HUES6 (cell line): ENCODE measurements at regions not wholly inside any gene's neighbourhood (a gene's known extent, or its start where the extent isn't known, plus 50 kb on each side); places are given as distances from the start of the nearest gene placed in this dataset.
"Not testable (repeated sequence)": the region's sequence is repeated elsewhere in the genome, so short reads cannot be mapped to it uniquely, and the experiment has no call there.

Source experiments
- H3K27ac ChIP-seq: 2 replicates; pipeline ENCODE4 v1.7.0; 2013; ENCODE audit warnings: low read depth, mild to moderate bottlenecking, low read length, inconsistent platforms
- H3K27me3 ChIP-seq: 2 replicates; pipeline ENCODE4 v1.6.1; 2013; ENCODE audit warnings: low read length; ENCODE audit not compliant: control insufficient read depth, insufficient read depth
- H3K36me3 ChIP-seq: 2 replicates; pipeline ENCODE4 v1.6.1; 2013; ENCODE audit warnings: low read length; ENCODE audit not compliant: control insufficient read depth, insufficient read depth
- H3K4me1 ChIP-seq: 2 replicates; pipeline ENCODE4 v1.6.1; 2013; ENCODE audit warnings: low read length; ENCODE audit not compliant: control insufficient read depth, insufficient read depth
- H3K4me3 ChIP-seq: 2 replicates; pipeline ENCODE4 v1.5.1; 2013; ENCODE audit warnings: low read depth, low read length
- H3K9ac ChIP-seq: one replicate; pipeline ENCODE4 v1.6.1; 2013; ENCODE audit warnings: mild to moderate bottlenecking, low read length
- H3K9me3 ChIP-seq: 2 replicates; pipeline ENCODE4 v1.6.1; 2013; ENCODE audit warnings: low read depth, low read length; ENCODE audit not compliant: control insufficient read depth, insufficient read depth

- Histone ChIP-seq H3K4me1 (no peaks in the 10 kb centered on the region), H3K27ac (no peak overlapping the region), H3K36me3 (no peaks in the 10 kb centered on the region), H3K27me3 (no peaks in the 10 kb centered on the region), H3K9me3 (peaks cover 17% of the 10 kb centered on the region), H3K9ac (no peak overlapping the region), H3K4me3 (no peak overlapping the region)
Observed at GRCh38 chr17:31650756-31651520, 208.1 kb downstream of the COPRS start.

GRCh38 chr17:31649302-31649701 is 209.7 kb downstream of the COPRS start:
- no peak overlapping the region for H3K9ac ChIP-seq
- no peaks in the 10 kb centered on the region for H3K36me3 ChIP-seq
- H3K27ac ChIP-seq: no peak overlapping the region
- H3K4me3 ChIP-seq: no peak overlapping the region
- peaks cover 29% of the 10 kb centered on the region for H3K9me3 ChIP-seq
- H3K27me3 ChIP-seq: no peaks in the 10 kb centered on the region
- H3K4me1 ChIP-seq: no peaks in the 10 kb centered on the region

- Histone ChIP-seq H3K9ac (no peak overlapping the region), H3K27me3 (no peaks in the 10 kb centered on the region), H3K9me3 (peaks cover 38% of the 10 kb centered on the region), H3K4me3 (no peak overlapping the region), H3K4me1 (no peaks in the 10 kb centered on the region), H3K27ac (no peak overlapping the region), H3K36me3 (no peaks in the 10 kb centered on the region)
Observed at GRCh38 chr17:31647661-31648060, 211.4 kb downstream of the COPRS start.

GRCh38 chr17:31646642-31647041 is 212.4 kb downstream of the COPRS start:
- Histone ChIP-seq H3K9me3 (peaks cover 41% of the 10 kb centered on the region), H3K9ac (no peak overlapping the region), H3K4me1 (no peaks in the 10 kb centered on the region), H3K36me3 (no peaks in the 10 kb centered on the region), H3K4me3 (no peak overlapping the region), H3K27ac (no peak overlapping the region), H3K27me3 (no peaks in the 10 kb centered on the region)

- H3K27me3 ChIP-seq: no peaks in the 10 kb centered on the region
- H3K9ac ChIP-seq: no peak overlapping the region
Observed at GRCh38 chr17:31645351-31645750, 213.7 kb downstream of the COPRS start.

GRCh38 chr17:31631766-31632165 is 227.3 kb downstream of the COPRS start:
- H3K27ac ChIP-seq: no peak overlapping the region
- H3K9ac ChIP-seq: no peak overlapping the region
- H3K36me3 ChIP-seq: no peaks in the 10 kb centered on the region
- H3K27me3 ChIP-seq: no peaks in the 10 kb centered on the region
- H3K9me3 ChIP-seq: peaks cover 28% of the 10 kb centered on the region
- no peaks in the 10 kb centered on the region for H3K4me1 ChIP-seq
- H3K4me3 ChIP-seq: no peak overlapping the region

More at GRCh38 chr17:31645351-31645750, 213.7 kb downstream of the COPRS start:
- Histone ChIP-seq H3K36me3 (no peaks in the 10 kb centered on the region), H3K4me1 (no peaks in the 10 kb centered on the region), H3K9me3 (peaks cover 45% of the 10 kb centered on the region), H3K4me3 (no peak overlapping the region), H3K27ac (no peak overlapping the region)

GRCh38 chr17:31630866-31631265 is 228.2 kb downstream of the COPRS start:
- H3K27ac ChIP-seq: not testable (repeated sequence)

GRCh38 chr17:31629696-31630470 is 229.2 kb downstream of the COPRS start:
- Histone ChIP-seq H3K4me3 (no peak overlapping the region), H3K36me3 (no peaks in the 10 kb centered on the region), H3K9ac (no peak overlapping the region), H3K4me1 (no peaks in the 10 kb centered on the region), H3K9me3 (peaks cover 21% of the 10 kb centered on the region), H3K27me3 (no peaks in the 10 kb centered on the region), H3K27ac (no peak overlapping the region)

More at GRCh38 chr17:31630866-31631265, 228.2 kb downstream of the COPRS start:
- not testable (repeated sequence) for H3K9ac ChIP-seq, H3K4me3 ChIP-seq, H3K27me3 ChIP-seq, H3K4me1 ChIP-seq, H3K36me3 ChIP-seq
- H3K9me3 ChIP-seq: peaks cover 23% of the 10 kb centered on the region

GRCh38 chr17:31627960-31628359 is 231.1 kb downstream of the COPRS start:
- peaks cover 18% of the 10 kb centered on the region for H3K9me3 ChIP-seq
- no peak overlapping the region for H3K4me3 ChIP-seq
- no peak overlapping the region for H3K9ac ChIP-seq
- no peak overlapping the region for H3K27ac ChIP-seq
- H3K4me1 ChIP-seq: no peaks in the 10 kb centered on the region
- no peaks in the 10 kb centered on the region for H3K27me3 ChIP-seq
- no peaks in the 10 kb centered on the region for H3K36me3 ChIP-seq

GRCh38 chr17:31623990-31624389 is 232.5 kb downstream of the RAB11FIP4 start:
- Histone ChIP-seq H3K9ac (no peak overlapping the region), H3K9me3 (no peaks in the 10 kb centered on the region), H3K4me1 (no peaks in the 10 kb centered on the region), H3K27ac (no peak overlapping the region), H3K27me3 (no peaks in the 10 kb centered on the region), H3K36me3 (no peaks in the 10 kb centered on the region), H3K4me3 (no peak overlapping the region)

- Histone ChIP-seq H3K27me3 (no peaks in the 10 kb centered on the region), H3K9ac (no peak overlapping the region), H3K4me3 (no peak overlapping the region), H3K9me3 (no peaks in the 10 kb centered on the region), H3K4me1 (no peaks in the 10 kb centered on the region), H3K36me3 (no peaks in the 10 kb centered on the region), H3K27ac (no peak overlapping the region)
Observed at GRCh38 chr17:31622500-31622899, 231.0 kb downstream of the RAB11FIP4 start.
